ENCODE measurements at regions not wholly inside any gene's neighbourhood (a gene's known extent, or its start where the extent isn't known, plus 50 kb on each side); places are given as distances from the start of the nearest gene placed in this dataset.
A peak's percentile ranks its signal among the peaks of the same experiment; 100 is the strongest.
"Not testable (repeated sequence)": the region's sequence is repeated elsewhere in the genome, so short reads cannot be mapped to it uniquely, and the experiment has no call there.

- no peak for DNase-seq (ENCODE audit: low read depth)
Observed at GRCh38 chr12:82529101-82529500, 157.6 kb upstream of the TMTC2 start.

- no peak for DNase-seq (ENCODE audit: low read depth)
Observed at GRCh38 chr12:82529954-82530353, 156.8 kb upstream of the TMTC2 start.

GRCh38 chr12:82530394-82530793 is 156.3 kb upstream of the TMTC2 start:
- DNase-seq (ENCODE audit: low read depth): no peak

GRCh38 chr12:82533341-82533740 is 153.4 kb upstream of the TMTC2 start:
- DNase-seq (ENCODE audit: low read depth): no peak

- DNase-seq (ENCODE audit: low read depth): no peak
Observed at GRCh38 chr12:82537436-82537835, 149.3 kb upstream of the TMTC2 start.

GRCh38 chr12:82554529-82554928 is 132.2 kb upstream of the TMTC2 start:
- no peak for DNase-seq (ENCODE audit: low read depth)

GRCh38 chr12:82555699-82556098 is 131.0 kb upstream of the TMTC2 start:
- no peak for DNase-seq (ENCODE audit: low read depth)

GRCh38 chr12:82565966-82566365 is 120.7 kb upstream of the TMTC2 start:
- no peak for DNase-seq (ENCODE audit: low read depth)

GRCh38 chr12:82567688-82568087 is 119.0 kb upstream of the TMTC2 start:
- no peak for DNase-seq (ENCODE audit: low read depth)

- DNase-seq (ENCODE audit: low read depth): no peak
Observed at GRCh38 chr12:82574191-82574590, 112.5 kb upstream of the TMTC2 start.

GRCh38 chr12:82578725-82579124 is 108.0 kb upstream of the TMTC2 start:
- DNase-seq (ENCODE audit: low read depth): no peak

GRCh38 chr12:82583756-82584155 is 103.0 kb upstream of the TMTC2 start:
- DNase-seq (ENCODE audit: low read depth): no peak

GRCh38 chr12:82593143-82593542 is 93.6 kb upstream of the TMTC2 start:
- DNase-seq (ENCODE audit: low read depth): no peak

GRCh38 chr12:82593901-82594396 is 92.8 kb upstream of the TMTC2 start:
- DNase-seq (ENCODE audit: low read depth): no peak

GRCh38 chr12:82595941-82596340 is 90.8 kb upstream of the TMTC2 start:
- no peak for DNase-seq (ENCODE audit: low read depth)

GRCh38 chr12:82596483-82596882 is 90.2 kb upstream of the TMTC2 start:
- no peak for DNase-seq (ENCODE audit: low read depth)

GRCh38 chr12:82600379-82600778 is 86.3 kb upstream of the TMTC2 start:
- no peak for DNase-seq (ENCODE audit: low read depth)

- DNase-seq (ENCODE audit: low read depth): not testable (repeated sequence)
Observed at GRCh38 chr12:82603647-82604046, 83.1 kb upstream of the TMTC2 start.

GRCh38 chr12:82605115-82605514 is 81.6 kb upstream of the TMTC2 start:
- no peak for DNase-seq (ENCODE audit: low read depth)

GRCh38 chr12:82608706-82609105 is 78.0 kb upstream of the TMTC2 start:
- peak; percentile 8 for DNase-seq (ENCODE audit: low read depth)

GRCh38 chr12:82609234-82609914 is 77.3 kb upstream of the TMTC2 start:
- no peak for DNase-seq (ENCODE audit: low read depth)

- DNase-seq (ENCODE audit: low read depth): no peak
Observed at GRCh38 chr12:82619644-82620043, 67.1 kb upstream of the TMTC2 start.

GRCh38 chr12:82620917-82621316 is 65.8 kb upstream of the TMTC2 start:
- no peak for DNase-seq (ENCODE audit: low read depth)

GRCh38 chr12:82625523-82625922 is 61.2 kb upstream of the TMTC2 start:
- DNase-seq (ENCODE audit: low read depth): no peak
